H9 (cell line): ENCODE measurements at regions not wholly inside any gene's neighbourhood (a gene's known extent, or its start where the extent isn't known, plus 50 kb on each side); places are given as distances from the start of the nearest gene placed in this dataset.

Experiments used
- DNase-seq: peaks from one replicate; pipeline ENCODE4 v3.0.0-alpha.2; 2017
- H2AFZ ChIP-seq: one replicate; pipeline ENCODE4 v1.6.1; 2013; ENCODE audit warnings: mild to moderate bottlenecking, low read length, control low read depth, moderate library complexity
- H2AK5ac ChIP-seq: 2 replicates; pipeline ENCODE4 v1.6.1; 2013; ENCODE audit warnings: low read length, control low read depth, mixed read lengths; ENCODE audit not compliant: insufficient read length
- H2BK120ac ChIP-seq: one replicate; pipeline ENCODE4 v1.6.1; 2013; ENCODE audit warnings: low read depth, mild to moderate bottlenecking, low read length, control low read depth, inconsistent platforms; ENCODE audit not compliant: poor library complexity, severe bottlenecking
- H2BK12ac ChIP-seq: 2 replicates; pipeline ENCODE4 v1.6.1; 2013; ENCODE audit warnings: low read length, control low read depth, mixed read lengths, low read depth; ENCODE audit not compliant: insufficient read length
- H2BK15ac ChIP-seq: 2 replicates; pipeline ENCODE4 v1.6.1; 2013; ENCODE audit warnings: low read depth, low read length, control low read depth
- H2BK20ac ChIP-seq: one replicate; pipeline ENCODE4 v1.6.1; 2013; ENCODE audit warnings: low read depth, mild to moderate bottlenecking, low read length, control low read depth, inconsistent platforms; ENCODE audit not compliant: poor library complexity, severe bottlenecking
- H2BK5ac ChIP-seq: 2 replicates; pipeline ENCODE4 v1.6.1; 2013; ENCODE audit warnings: low read length, control low read depth, mixed read lengths; ENCODE audit not compliant: insufficient read length
- H3K14ac ChIP-seq: 2 replicates; pipeline ENCODE4 v1.6.1; 2013; ENCODE audit warnings: low read length, control low read depth; ENCODE audit not compliant: insufficient read depth
- H3K18ac ChIP-seq: 2 replicates; pipeline ENCODE4 v1.6.1; 2013; ENCODE audit warnings: low read depth, mild to moderate bottlenecking, mixed read lengths, low read length, control low read depth; ENCODE audit not compliant: insufficient read length
- H3K23ac ChIP-seq: 2 replicates; pipeline ENCODE4 v1.6.1; 2013; ENCODE audit warnings: low read length, control low read depth, mixed read lengths, low read depth; ENCODE audit not compliant: insufficient read length
- H3K23me2 ChIP-seq: 2 replicates; pipeline ENCODE4 v1.6.1; 2013; ENCODE audit warnings: low read depth, mild to moderate bottlenecking, mixed read lengths, low read length, control low read depth; ENCODE audit not compliant: insufficient read length, poor library complexity, severe bottlenecking
- H3K27ac ChIP-seq: 2 replicates; pipeline ENCODE4 v1.5.1; 2013; ENCODE audit warnings: low read length, control low read depth, mixed read lengths, low read depth; ENCODE audit not compliant: insufficient read length
- H3K27me3 ChIP-seq: 2 replicates; pipeline ENCODE4 v1.6.1; 2013; ENCODE audit warnings: low read length, control low read depth, inconsistent platforms; ENCODE audit not compliant: insufficient read depth
- H3K4ac ChIP-seq: 2 replicates; pipeline ENCODE4 v1.6.1; 2013; ENCODE audit warnings: low read depth, mild to moderate bottlenecking, control low read depth, inconsistent platforms, low read length, moderate library complexity
- H3K4me1 ChIP-seq: 2 replicates; pipeline ENCODE4 v1.6.1; 2013; ENCODE audit warnings: low read length, control low read depth, inconsistent platforms; ENCODE audit not compliant: insufficient read depth
- H3K4me2 ChIP-seq: 2 replicates; pipeline ENCODE4 v1.6.1; 2013; ENCODE audit warnings: low read length, control low read depth, mixed read lengths; ENCODE audit not compliant: insufficient read length, insufficient read depth
- H3K56ac ChIP-seq: 2 replicates; pipeline ENCODE4 v1.6.1; 2013; ENCODE audit warnings: low read depth, mild to moderate bottlenecking, mixed read lengths, low read length, control low read depth; ENCODE audit not compliant: insufficient read length
- H3K79me1 ChIP-seq: 2 replicates; pipeline ENCODE4 v1.6.1; 2013; ENCODE audit warnings: low read depth, mild to moderate bottlenecking, moderate library complexity, low read length, control low read depth, inconsistent platforms; ENCODE audit not compliant: insufficient read depth, poor library complexity, severe bottlenecking
- H3K79me2 ChIP-seq: 2 replicates; pipeline ENCODE4 v1.6.1; 2013; ENCODE audit warnings: low read length, control low read depth, inconsistent platforms; ENCODE audit not compliant: insufficient read depth
- H3K9ac ChIP-seq: 2 replicates; pipeline ENCODE4 v1.6.1; 2013; ENCODE audit warnings: low read length, control low read depth, mixed read lengths; ENCODE audit not compliant: insufficient read length; ENCODE audit errors: extremely low read depth
- H3K9me3 ChIP-seq: one replicate; pipeline ENCODE4 v1.6.1; 2013; ENCODE audit warnings: low read depth, low read length, inconsistent platforms; ENCODE audit not compliant: control insufficient read depth
- H3T11ph ChIP-seq: one replicate; pipeline ENCODE4 v1.6.1; 2013; ENCODE audit warnings: mild to moderate bottlenecking, low read length, control low read depth, inconsistent platforms
- H4K20me1 ChIP-seq: one replicate; pipeline ENCODE4 v1.6.1; 2013; ENCODE audit not compliant: control insufficient read depth, insufficient read length, insufficient read depth
- H4K5ac ChIP-seq: 2 replicates; pipeline ENCODE4 v1.6.1; 2013; ENCODE audit warnings: low read depth, mild to moderate bottlenecking, mixed read lengths, low read length, control low read depth; ENCODE audit not compliant: insufficient read length
- H4K8ac ChIP-seq: replicated peaks from 2 replicates; pipeline ENCODE4 v1.6.1; 2013; ENCODE audit warnings: low read length, control low read depth, mixed read lengths, low read depth; ENCODE audit not compliant: insufficient read length
- H4K91ac ChIP-seq: 2 replicates; pipeline ENCODE4 v1.6.1; 2013; ENCODE audit warnings: low read depth, mild to moderate bottlenecking, moderate library complexity, mixed read lengths, low read length, control low read depth; ENCODE audit not compliant: insufficient read length
- H3K27ac Mint-ChIP-seq, 3 experiments: 2 replicates in 2 of 3; 3 replicates in 1 of 3; pipeline ENCODE4 v1.8.0; 2020 to 2021; ENCODE audit warnings: mixed read lengths in 3 of 3, mild to moderate bottlenecking in 1 of 3, moderate library complexity in 1 of 3
- H3K27me3 Mint-ChIP-seq: 2 replicates; pipeline ENCODE4 v1.8.0; 2021; ENCODE audit warnings: low read depth, mild to moderate bottlenecking, moderate library complexity, mixed read lengths
- H3K36me3 Mint-ChIP-seq, 3 experiments: 2 replicates in 2 of 3; 3 replicates in 1 of 3; pipeline ENCODE4 v1.8.0; 2020 to 2021; ENCODE audit warnings: low read depth in 3 of 3, mixed read lengths in 3 of 3; ENCODE audit not compliant: insufficient read depth in 1 of 3
- H3K4me1 Mint-ChIP-seq, 2 experiments: 2 replicates each; pipeline ENCODE4 v1.8.0; 2020; ENCODE audit warnings: mixed read lengths in 2 of 2
- H3K4me3 Mint-ChIP-seq, 2 experiments: 2 replicates in 1 of 2; 3 replicates in 1 of 2; pipeline ENCODE4 v1.8.0; 2020 to 2021; ENCODE audit warnings: mild to moderate bottlenecking in 2 of 2, mixed read lengths in 2 of 2, moderate library complexity in 1 of 2
- H3K9me3 Mint-ChIP-seq, 2 experiments: 2 replicates in 1 of 2; 3 replicates in 1 of 2; pipeline ENCODE4 v1.8.0; 2020; ENCODE audit warnings: mild to moderate bottlenecking in 2 of 2, mixed read lengths in 2 of 2, moderate library complexity in 1 of 2
- CTCF ChIP-seq: fragments of 200-600 bp; sonication (generic); conservative IDR thresholded peaks from 3 replicates; pipeline ENCODE4 v1.8.0; 2021; ENCODE audit warnings: antibody characterized with exemption, mild to moderate bottlenecking
- WGBS: extraction: QIAGEN DNeasy Blood & Tissue Kit; methylation state at CpG from one replicate; pipeline ENCODE4 v1.1.7; 2013; ENCODE audit warnings: missing lambda C conversion rate, low lambda C conversion rate, mixed read lengths; ENCODE audit not compliant: insufficient read length; ENCODE audit errors: extremely low coverage; 5-methylcytosine and 5-hydroxymethylcytosine counted together

- H3K79me1 ChIP-seq, result no peaks in the 10 kb centered on the region
- no peak overlapping the region for H3K27ac Mint-ChIP-seq
- no peak for TF ChIP-seq CTCF
- H4K5ac ChIP-seq, result no peak overlapping the region
- no peaks in the 10 kb centered on the region for H3K79me2 ChIP-seq
- no peak overlapping the region for H4K91ac ChIP-seq
- no peak overlapping the region for H3K27ac ChIP-seq
- H2BK120ac ChIP-seq, result no peak overlapping the region
- H2BK15ac ChIP-seq, result no peak overlapping the region
- H3T11ph ChIP-seq, result no peak overlapping the region
- no peaks in the 10 kb centered on the region for H3K27me3 Mint-ChIP-seq
- H3K9me3 ChIP-seq, result no peaks in the 10 kb centered on the region
- H2AK5ac ChIP-seq, result no peak overlapping the region
- no peak overlapping the region for H3K4me3 Mint-ChIP-seq
- no peak overlapping the region for H2BK5ac ChIP-seq
- peaks cover 8 to 24% of the 10 kb centered on the region in 2 experiments for H3K4me1 Mint-ChIP-seq
- WGBS, result no CpG with 5 or more reads among the region's 2 CpGs
- H3K18ac ChIP-seq, result no peak overlapping the region
- no peak overlapping the region for H3K56ac ChIP-seq
- H3K9me3 Mint-ChIP-seq, result no peaks in the 10 kb centered on the region; a peak in 1 of 5 replicates
- no peak overlapping the region for H2BK20ac ChIP-seq
- no peak overlapping the region for H3K4me2 ChIP-seq
- no peak overlapping the region for H4K8ac ChIP-seq
- H2AFZ ChIP-seq, result no peak overlapping the region
- DNase-seq, result peak; percentile 32
- H2BK12ac ChIP-seq, result no peak overlapping the region
- H3K36me3 Mint-ChIP-seq, result no peaks in the 10 kb centered on the region; a peak in 2 of 7 replicates
- no peaks in the 10 kb centered on the region for H3K23me2 ChIP-seq
- no peak overlapping the region for H3K4ac ChIP-seq
- H4K20me1 ChIP-seq, result no peaks in the 10 kb centered on the region
- no peak overlapping the region for H3K9ac ChIP-seq
- no peak overlapping the region for H3K14ac ChIP-seq
- H3K4me1 ChIP-seq, result no peaks in the 10 kb centered on the region
- H3K23ac ChIP-seq, result no peak overlapping the region
- H3K27me3 ChIP-seq, result no peaks in the 10 kb centered on the region
Measured at GRCh38 chr11:103584021-103584420, 452.4 kb upstream of the DDI1 start.
